ENCODE measurements at regions not wholly inside any gene's neighbourhood (a gene's known extent, or its start where the extent isn't known, plus 50 kb on each side); places are given as distances from the start of the nearest gene placed in this dataset.
A peak's percentile ranks its signal among the peaks of the same experiment; 100 is the strongest.

DNA sequence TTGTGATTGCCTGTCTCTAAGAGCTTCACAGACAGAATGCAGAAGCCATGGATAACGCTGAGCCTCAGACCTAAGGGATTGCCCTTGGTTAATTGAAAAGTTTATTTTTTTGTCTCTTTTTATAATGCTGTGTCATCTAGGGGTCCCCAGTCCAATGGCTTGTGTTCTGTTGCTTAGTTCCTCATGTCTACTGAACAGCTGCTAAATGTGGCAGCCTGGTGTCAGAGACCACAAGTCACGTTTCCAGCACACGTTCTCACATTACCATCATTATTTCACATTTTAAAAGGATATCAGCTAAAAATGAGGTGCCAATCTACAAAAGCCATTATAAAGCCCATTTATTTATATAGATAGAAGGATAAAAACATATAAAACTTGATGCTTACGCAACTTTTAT is 1362.0 kb downstream of the PCDH9 start:
- no peak for DNase-seq

DNA sequence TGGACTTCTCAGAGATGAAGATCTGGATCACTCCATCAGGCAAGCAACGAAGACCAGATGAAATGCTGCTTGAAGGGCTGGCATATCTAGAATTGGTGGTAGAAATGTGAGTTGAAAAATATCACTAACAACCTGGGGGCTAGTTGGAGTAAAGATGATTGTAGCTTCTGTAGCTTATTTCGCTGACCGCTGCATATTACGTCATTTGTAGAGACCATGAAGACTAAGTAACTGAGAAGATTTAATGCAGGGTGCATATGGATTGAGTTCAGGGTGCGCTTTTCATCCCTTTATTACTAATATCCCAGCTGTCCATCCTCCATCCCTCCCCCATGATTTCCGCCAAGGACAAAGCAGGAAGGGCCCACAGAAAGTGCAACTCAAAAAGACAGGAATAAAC is 1364.0 kb downstream of the PCDH9 start:
- DNase-seq, result no peak

DNA sequence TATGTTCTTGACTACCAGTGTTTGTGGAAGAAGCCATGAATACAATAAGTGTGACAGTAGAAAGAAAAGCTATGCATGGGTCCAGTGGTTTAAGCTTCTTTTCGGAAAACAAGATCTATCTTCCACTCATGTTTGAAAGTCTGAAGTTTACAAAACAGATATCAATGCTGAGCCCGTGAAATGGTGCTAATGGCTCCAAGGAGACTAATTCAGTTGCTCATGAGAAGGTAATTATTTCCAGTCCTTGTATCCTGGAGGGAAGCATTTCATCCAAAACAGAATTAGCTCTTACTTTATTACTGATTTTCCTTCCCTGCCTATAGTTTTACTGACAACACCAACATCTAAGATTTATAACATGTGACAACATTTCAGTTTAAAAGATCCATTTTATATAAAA is 1364.9 kb downstream of the PCDH9 start:
- DNase-seq, result no peak

DNA sequence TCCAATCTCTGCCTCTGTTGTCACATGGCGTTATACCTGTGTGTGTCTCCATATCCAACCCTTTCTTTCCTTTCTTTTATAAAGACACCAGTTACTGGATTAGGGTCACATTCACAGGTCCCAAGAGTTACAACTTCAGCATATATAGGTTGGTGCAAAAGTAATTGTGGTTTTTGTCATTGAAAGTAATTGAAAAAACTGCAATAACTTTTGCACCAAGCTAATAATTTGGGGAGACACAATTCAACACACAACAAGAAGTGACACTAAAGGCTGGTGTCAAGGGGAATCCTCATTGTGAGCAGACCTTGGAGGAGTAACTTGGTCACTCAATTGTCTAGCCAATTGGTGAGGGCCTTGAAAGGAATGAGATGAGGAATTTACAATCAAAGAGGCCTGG is 1366.1 kb downstream of the PCDH9 start:
- no peak for DNase-seq

DNA sequence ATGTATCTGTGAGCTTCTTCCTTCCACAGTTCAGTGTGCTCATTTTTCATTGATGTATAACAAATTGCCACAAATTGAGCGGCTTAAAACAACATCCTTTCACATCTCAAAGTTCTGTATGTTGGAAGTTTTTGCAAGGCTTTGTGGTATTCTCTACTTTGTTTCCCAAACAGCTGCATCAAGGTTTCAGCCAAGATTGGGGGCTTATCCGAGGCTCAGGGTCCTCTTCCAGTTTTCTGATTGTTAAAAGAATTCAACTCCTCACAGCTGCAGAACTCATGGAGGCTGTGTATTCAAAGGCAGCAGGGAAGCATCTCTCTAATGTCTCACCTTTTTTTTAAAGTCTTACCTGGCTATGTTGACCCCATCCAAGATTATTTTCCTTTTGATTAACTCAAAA is 1369.8 kb downstream of the PCDH9 start:
- no peak for DNase-seq

DNA sequence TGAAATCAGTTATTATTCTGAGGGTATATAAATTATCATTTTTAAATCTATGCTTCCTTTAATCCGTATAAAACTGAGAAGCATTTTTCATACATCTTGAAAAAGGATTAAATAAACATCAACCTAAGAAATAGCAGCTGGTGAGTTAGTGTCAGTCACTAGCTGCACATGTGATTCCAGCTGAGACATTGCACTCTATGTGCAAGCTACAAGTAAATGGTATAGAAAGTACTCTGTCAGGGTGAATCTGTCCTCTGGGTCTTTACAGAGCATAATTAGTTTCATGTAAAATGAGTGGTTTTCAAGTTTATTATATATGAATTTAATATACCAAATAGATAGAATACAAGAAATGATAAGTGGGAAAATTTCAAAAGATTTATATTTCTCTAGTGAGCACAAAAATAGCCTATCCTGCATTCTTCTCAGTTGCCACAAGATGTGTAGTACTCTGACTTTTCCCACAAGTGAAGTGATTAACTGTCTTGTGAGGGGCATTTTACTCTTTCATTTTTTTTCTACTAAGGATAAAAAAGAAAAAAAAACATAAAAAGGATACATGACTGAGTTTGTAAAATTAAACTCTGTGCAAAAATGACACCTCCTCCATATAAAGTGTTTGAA is 1372.1 kb downstream of the PCDH9 start:
- no peak for DNase-seq

DNA sequence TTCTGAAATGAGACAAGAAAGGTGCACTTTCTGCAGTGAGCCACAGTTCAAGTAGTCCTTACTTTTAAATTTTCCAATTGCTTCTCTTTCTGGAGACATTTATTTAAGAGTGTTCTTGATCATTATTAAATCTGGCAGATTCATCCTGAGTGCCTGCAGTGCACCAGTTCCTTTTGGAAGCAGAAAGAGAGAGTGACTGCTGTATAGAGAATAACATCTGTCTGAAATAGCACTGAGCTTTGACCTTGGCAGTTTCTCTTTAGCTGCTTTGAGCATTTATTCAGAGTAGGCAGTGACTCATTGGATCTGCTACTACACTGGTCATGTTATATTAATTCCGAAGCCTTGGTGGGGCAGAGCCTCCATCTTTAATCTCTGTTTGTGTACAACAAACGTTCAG is 1373.7 kb downstream of the PCDH9 start:
- DNase-seq, result peak; percentile 32

DNA sequence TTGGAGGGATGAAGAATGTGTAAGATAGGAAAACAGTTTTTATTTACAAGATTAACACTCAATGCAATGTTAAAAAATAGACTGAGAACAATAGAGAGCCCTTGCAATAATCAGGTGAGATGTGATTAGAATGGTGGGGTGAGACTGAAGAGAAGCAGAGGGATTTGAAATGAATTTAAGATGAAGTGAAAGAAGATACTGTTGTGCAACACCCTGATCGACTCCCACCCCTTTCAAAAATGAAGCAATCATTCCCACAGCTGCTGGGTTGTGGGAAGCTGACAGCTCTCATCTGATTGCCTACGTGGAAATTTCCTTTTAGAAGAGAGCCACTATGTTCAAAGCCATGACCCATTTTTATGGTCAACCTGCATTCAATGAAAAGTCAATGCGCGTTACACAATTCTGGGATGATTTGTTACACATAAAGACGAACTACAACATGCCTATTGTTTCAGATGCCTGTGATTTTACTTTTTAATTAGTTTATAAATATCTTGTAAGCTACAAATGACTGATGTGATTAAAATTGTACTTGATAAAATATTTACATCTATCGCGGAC is 1374.8 kb downstream of the PCDH9 start:
- no peak for DNase-seq

DNA sequence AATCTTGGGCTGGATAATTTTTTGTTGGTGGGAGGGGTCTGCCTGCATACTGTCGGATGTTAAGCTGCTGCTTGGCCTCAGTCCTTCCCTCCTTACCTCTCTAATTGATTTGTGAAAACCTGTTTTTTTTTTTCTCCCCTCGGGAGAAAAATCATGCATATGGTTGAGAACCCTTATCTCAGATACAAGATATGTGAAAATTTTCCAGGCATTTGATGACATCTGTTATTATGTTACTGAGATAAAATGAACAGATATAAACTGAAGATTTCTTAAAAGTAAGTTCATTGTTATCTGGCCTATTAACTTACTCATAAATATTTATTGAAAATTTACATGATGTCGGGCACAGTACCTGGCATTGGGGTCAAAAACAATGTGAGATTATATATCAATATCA is 1375.7 kb downstream of the PCDH9 start:
- no peak for DNase-seq

DNA sequence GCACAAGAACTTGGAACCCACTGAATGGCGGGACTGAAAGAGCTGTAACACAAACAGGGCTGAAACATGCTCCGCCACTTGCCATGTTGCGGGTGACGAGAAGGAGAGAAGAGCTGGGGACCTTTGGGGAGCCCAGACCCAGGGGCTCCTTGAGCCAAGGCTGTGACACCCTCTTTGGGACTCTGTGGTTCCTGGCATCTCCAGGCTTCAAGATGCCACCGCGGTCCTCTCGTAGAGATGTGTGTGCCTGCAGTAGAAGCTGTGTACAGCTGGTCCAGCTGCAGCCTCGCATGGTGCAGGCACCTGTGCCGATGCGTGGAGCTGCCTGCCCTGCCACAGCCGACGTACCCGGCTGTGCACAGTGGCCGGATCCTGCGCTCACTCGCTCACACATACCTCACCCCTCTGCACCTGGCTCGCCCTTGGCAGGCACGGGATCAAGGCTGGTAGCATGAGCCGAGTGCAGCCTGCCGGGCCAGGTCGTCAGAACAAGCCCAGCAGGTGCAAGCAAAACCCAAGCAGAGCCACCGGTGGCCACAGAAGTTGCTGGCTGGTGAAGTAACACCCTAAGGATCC is 1385.8 kb downstream of the PCDH9 start:
- DNase-seq, result no peak

DNA sequence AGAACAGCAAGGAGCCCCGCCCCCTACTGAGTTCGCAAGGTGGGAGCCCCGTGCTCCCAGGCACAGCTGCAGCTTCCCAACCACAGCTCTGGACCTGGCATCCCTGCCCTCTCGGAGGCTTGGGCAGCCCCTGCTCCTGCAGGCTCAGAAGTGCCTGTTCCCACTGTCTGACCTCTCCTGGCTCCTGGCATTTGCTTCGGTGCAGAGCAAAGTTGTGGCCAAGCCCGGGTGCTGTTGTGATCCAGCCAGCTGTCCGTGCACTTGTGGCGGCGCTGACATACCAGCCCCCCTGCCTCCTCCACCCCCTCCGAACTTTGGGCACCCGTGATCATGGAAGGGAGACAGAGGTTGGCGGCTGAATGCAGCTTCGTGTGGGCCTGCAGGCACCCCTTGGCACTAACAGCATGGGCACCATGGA is 1386.8 kb downstream of the PCDH9 start:
- DNase-seq, result no peak

DNA sequence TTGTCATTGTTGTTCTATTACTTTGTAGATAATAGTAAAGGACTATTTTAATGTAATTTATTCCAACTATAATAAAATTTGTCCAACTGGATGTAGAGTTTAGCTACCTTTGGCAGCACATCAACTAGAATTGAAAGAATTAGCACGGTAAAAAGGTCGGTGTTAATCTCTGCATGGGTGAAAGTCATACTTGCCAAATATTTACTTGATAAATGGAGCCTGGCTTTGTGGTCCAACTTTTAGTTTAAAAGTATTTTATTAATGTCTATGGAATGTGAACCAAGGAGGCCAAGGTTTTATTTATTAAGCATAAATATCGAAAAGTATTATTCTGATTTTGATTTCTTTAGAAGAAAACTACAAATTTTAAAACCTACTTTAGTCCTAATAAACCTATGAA is 1389.0 kb downstream of the PCDH9 start:
- no peak for DNase-seq

DNA sequence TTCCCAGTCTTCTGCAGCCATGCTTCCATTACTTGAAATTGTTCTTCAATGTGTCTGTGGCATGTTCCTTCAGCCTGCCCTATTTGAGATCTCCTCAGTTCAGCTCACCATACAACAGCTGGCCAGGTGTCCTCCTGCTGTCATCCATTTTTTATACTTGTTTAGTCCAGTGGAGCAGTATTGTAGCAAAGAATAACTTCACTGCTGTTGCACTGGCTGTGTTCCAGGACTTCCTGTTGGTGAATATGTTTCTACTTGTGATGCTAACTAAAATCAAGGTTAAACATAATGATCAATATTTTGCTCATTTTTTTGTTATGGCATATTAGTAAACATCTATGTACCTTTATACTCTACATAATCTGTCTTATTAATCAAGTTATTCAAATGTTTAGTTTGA is 1394.1 kb downstream of the PCDH9 start:
- DNase-seq, result no peak

DNA sequence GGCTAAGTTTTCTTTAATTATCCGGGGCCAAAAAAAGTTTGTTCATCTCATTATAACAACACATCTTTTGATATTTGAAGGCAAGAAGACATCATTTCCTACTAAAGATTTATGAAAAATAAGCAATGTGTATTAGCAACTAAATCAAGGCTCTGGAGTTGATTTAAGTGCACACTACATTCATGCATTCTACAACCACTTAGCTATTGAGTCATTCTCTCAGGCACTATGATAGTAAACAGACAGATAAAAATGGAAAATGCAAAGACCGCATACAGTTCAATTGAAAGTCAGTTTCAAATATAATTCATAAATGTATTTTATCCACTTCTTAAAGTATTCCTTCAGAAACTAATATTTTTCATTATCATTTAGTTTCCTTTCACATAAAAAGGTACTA is 1395.2 kb downstream of the PCDH9 start:
- no peak for DNase-seq

DNA sequence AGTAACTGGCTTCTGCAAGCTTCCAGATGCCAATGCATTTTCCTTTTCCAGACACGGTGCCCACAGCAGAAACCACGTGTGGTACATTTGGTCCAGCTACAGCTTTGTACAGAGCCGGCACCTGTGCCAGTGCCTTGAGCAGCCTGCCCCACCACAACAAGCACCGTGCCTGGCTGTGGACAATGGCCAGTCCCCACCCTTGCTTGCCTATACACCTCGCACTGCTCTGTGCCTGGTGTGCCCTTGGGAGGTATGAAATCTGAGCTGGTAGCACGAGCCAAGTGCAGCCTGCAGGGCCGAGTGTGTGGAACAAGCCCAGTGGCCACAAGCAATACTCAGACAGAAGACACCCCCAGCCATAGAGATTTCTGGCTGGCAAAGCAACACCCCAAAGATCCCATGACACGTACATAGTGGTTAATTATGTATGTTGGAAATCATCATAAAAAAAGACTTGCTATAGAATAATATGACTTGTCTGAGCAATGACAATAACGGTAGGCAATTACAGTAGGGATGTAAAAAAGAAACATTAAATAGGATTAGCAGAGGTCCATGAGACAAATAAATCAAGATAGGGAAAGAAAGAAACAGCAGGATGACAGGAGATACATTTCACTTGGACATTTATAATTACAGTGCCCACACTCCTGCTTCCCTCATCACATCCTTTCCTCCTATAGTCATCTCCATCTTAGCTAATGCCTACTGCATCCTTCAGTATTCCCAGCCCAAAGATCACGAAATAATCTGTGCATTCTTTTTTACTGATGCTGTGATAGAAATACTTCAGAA is 1399.5 kb downstream of the PCDH9 start:
- no peak for DNase-seq

DNA sequence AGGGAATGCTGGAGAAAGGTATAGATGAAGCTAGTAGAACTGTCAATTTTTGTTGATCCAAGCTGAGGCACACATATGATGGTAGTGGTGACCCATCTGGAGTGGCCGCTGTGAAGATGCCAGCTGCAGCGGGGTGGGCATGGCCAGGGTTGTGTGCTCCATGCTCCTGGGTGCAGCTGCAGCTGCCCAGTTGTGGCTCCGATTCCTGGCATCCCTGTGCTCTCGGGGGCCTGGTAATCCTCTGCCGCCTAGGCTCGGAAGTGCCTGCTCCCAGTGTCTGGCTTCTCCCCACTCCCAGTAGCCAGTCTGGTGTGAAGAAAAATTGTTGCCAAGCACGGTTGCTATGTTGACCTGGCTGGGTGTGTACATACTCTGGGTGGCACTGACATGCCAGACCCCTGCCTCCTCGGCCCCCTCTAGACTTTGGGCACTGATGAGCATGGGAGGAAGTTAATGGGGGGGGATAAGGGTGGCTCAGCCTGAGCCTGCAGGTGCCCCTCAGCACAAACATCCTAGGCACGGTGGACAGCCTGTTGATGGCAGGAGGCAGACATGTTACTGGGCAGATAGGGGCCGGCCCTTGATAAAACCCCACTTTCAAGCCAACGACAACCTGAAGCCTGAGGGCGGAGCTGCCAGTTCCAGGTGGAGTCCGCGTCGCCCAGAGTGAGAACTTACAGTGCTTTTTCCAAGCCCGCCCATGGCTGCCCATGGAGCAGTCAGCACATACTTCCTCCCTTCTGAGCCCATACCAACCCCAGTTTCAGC is 1400.7 kb downstream of the PCDH9 start:
- DNase-seq, result no peak

DNA sequence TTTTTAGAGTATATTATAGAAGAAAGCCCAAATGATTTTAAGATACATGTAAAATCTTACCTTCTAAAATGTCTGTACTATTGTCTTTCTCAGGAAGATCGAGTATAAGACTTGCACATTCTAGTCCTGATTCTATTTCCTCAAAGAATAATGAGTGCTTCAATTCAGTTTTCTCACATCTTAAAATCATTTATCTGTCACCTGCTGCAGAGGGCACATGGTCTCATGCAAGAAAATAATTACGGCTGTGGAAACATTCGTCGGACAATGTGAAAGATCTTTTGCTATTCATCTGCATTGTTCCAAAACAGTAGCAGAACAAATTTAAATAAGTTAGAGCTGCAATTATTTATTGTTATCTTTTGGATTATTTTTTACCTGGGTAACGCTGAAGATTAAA is 1403.5 kb downstream of the PCDH9 start:
- DNase-seq, result no peak

DNA sequence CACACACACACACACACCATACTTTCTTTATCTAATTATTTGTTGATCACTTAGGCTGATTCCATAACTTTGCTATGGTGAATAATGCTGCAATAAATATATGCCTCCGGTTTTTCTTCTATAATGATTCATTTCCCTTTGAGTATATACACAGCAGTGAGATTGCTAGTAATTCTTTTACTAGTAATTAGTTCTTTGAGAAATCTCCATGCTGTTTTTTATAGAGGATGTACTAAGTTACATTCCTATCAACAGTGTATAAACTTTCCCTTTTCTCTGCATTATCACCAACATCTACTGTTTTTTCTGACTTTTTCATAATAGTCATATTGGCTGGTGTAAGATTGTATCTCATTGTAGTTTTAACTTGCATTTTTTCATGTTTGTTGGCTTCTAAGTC is 1405.1 kb downstream of the PCDH9 start:
- DNase-seq, result no peak

DNA sequence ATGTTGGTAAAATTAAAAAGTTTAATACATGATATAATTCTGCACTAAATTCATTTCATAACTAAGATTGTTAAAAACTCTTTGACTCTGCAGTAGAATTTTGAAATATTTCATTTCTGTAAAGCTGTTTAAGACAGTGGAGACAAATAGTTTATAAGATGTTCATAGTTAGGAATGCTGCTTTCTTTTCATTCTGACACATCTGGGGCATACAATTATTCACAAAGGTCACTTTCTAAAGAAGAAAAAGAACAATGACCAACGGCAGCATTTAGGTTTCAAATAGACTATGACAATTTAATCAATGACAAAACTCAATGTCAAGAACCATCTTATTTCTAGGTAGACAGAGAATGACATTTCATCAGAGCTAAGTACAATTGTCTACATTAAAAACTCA is 1422.1 kb downstream of the PCDH9 start:
- peak; percentile 15 for DNase-seq

DNA sequence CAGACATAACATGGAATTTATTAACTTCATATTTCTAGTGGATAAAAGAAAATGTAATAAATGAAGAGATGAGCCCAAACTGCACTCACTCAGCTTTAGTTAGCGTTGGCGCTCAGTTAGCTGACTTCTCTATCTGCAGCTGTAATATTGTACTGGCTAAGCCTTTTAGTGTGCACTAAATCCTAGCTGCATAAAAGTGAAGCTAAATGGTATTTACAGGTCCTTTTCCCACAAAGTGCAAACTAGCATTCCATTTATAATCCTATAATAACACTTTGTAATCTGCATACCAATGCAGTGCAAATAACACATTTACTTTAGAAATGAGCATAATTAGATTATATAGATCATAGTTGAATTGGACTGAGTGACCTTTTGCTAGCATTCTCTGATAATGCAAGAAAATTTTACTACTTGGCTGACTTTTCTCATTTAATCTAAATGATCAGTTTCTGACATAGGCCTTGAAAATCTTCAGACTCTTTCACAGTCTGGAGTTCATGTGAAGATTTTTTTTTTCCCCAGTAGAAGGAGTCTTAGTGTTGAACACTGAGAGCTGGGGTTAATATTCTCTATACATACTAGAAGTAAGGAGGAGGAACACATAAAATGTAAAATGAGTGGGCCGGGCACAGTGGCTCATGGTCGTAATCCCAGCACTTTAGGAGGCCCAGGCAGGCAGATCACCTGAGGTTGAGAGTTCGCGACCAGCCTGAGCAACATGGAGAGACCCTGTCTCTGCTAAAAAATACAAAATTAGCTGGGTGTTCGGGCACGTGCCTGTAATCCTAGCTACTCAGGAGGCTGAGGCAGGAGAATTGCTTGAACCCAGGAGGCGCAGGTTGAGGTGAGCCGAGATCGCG is 1426.4 kb downstream of the PCDH9 start:
- no peak for DNase-seq

DNA sequence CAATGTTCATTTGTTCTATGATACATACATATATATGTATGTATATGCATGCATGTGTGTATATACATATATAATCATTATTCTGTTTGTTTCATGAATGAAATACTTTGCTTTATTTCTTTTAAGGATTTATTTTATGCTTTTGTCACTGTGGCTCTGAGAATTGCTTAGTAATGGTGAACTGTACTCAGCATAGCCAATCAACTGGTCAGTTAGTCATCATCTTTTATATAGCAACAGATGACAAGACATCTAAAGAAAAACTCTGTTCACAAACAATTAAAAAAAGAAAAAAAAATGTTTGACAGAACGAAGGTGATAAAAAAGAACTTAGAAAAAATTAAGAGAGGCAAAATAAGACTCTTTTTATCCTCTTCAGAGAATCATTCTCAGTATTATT is 1440.3 kb downstream of the PCDH9 start:
- no peak for DNase-seq

DNA sequence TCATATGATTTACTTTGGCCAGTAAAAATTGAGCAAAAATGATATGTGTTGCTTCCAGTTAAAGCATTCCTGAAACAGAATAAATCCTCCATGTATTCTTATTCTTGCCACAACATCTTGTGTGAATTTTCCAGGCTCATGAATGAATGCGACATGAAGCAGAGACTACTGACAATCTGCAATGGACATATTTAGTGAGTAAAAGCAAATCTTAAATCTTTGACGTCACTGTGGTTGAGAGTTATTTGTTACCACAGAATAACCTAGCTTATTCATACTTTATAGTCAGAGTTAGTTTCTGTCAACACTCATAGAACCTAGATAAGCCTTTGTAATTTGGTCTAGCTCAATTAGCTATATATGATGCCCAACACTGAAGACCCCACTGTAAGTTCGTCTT is 1443.1 kb downstream of the PCDH9 start:
- no peak for DNase-seq
